ENCODE measurements at regions not wholly inside any gene's neighbourhood (a gene's known extent, or its start where the extent isn't known, plus 50 kb on each side); places are given as distances from the start of the nearest gene placed in this dataset.

DNA sequence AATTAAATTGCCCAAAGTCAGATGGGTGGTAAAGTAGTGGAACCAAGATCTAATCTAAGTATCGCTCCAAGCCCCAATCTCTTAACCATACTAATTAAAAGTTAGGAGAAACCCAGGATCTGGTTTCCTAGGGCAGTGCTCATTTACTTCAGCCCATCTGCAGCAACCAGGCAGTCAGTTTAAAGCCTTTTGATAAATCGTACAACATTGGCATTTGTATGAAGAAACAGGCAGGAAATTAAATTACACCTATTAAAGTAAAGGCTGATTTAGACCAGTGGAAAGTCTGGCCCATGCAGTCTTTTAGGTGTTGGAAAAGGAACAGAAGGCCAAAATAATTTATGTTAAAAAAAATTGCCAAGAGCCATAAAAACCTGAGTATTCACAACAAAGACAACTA lies 594.4 kb upstream of the UBE2E2 start:
- TF ChIP-seq REL (CRISPR knock-in tag; conservative IDR thresholded peaks at IDR 0.05) (no peak), ZNF501 (CRISPR knock-in tag; IDR thresholded peaks at IDR 0.05) (no peak), NPAS2 (CRISPR knock-in tag; IDR thresholded peaks at IDR 0.05; ENCODE audit: borderline replicate concordance) (no peak), HDAC2 (CRISPR knock-in tag; IDR thresholded peaks at IDR 0.05) (no peak), ZNF484 (CRISPR knock-in tag; IDR thresholded peaks at IDR 0.05; ENCODE audit: borderline replicate concordance, low read depth) (no peak)
- TF ChIP-seq, protein P1, sequence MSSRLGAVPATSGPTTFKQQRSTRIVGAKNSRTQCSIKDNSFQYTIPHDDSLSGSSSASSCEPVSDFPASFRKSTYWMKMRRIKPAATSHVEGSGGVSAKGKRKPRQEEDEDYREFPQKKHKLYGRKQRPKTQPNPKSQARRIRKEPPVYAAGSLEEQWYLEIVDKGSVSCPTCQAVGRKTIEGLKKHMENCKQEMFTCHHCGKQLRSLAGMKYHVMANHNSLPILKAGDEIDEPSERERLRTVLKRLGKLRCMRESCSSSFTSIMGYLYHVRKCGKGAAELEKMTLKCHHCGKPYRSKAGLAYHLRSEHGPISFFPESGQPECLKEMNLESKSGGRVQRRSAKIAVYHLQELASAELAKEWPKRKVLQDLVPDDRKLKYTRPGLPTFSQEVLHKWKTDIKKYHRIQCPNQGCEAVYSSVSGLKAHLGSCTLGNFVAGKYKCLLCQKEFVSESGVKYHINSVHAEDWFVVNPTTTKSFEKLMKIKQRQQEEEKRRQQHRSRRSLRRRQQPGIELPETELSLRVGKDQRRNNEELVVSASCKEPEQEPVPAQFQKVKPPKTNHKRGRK (CRISPR knock-in tag; IDR thresholded peaks at IDR 0.05): no peak

All from HepG2 (cell line).